Aorta (tissue), 5 donors: ENCODE measurements at regions not wholly inside any gene's neighbourhood (a gene's known extent, or its start where the extent isn't known, plus 50 kb on each side); places are given as distances from the start of the nearest gene placed in this dataset.

Source experiments
- ATAC-seq: fragments of 200-7000 bp; cut with Tn5 transposase; one replicate; pipeline ENCODE4 v1.9.1; 2022; ENCODE audit warnings: moderate library complexity; ENCODE audit not compliant: low FRiP score
- DNase-seq, 2 donors: peaks; one replicate each; pipeline ENCODE4 v3.0.0-alpha.2; 2020
- H3K27ac ChIP-seq, 2 donors: one replicate each; pipeline ENCODE4 v1.5.1; 2013; ENCODE audit warnings: low read length in 2 of 2, mild to moderate bottlenecking in 2 of 2, moderate library complexity in 2 of 2, control low read depth in 1 of 2, inconsistent platforms in 1 of 2, low read depth in 1 of 2
- H3K27me3 ChIP-seq, 2 donors: one replicate each; pipeline ENCODE4 v1.6.1; 2013; ENCODE audit warnings: control low read depth in 1 of 2, low read length in 1 of 2, mild to moderate bottlenecking in 1 of 2, moderate library complexity in 1 of 2; ENCODE audit not compliant: insufficient read depth in 2 of 2, control insufficient read depth in 1 of 2
- H3K36me3 ChIP-seq, 2 donors: one replicate each; pipeline ENCODE4 v1.6.1; 2013; ENCODE audit warnings: control low read depth in 1 of 2, low read length in 1 of 2, mild to moderate bottlenecking in 1 of 2; ENCODE audit not compliant: insufficient read depth in 2 of 2, control insufficient read depth in 1 of 2
- H3K4me1 ChIP-seq, 2 donors: one replicate each; pipeline ENCODE4 v1.6.1; 2013; ENCODE audit warnings: low read length in 2 of 2, control low read depth in 1 of 2, mild to moderate bottlenecking in 1 of 2, moderate library complexity in 1 of 2; ENCODE audit not compliant: insufficient read depth in 2 of 2, control insufficient read depth in 1 of 2
- H3K4me3 ChIP-seq, 2 donors: one replicate each; pipeline ENCODE4 v1.5.1; 2013; ENCODE audit warnings: low read length in 2 of 2, control low read depth in 1 of 2, mild to moderate bottlenecking in 1 of 2
- H3K9me3 ChIP-seq: one replicate; pipeline ENCODE4 v1.6.1; 2013; ENCODE audit warnings: mild to moderate bottlenecking, low read length; ENCODE audit not compliant: control insufficient read depth
- WGBS, 2 donors: extraction: QIAGEN DNeasy Blood & Tissue Kit; methylation state at CpG; one replicate each; pipeline ENCODE4 v1.1.7; 2013; 5-methylcytosine and 5-hydroxymethylcytosine counted together
- intact Hi-C, 2 donors: fragments of 100-400 bp; cut with DNase I; formaldehyde crosslinking; loops; one replicate each; pipeline versions ENCODE4 v1.14.2 to v1.15.0; 2022
- donor health status: healthy with polysubstance abuse.
- donor health status: Bipolar disorder and iron deficiency.
- donor health status: DM: no; HTN: no; CAD: no.
- donor health status: DM: no; HTN: no; CAD: no.
- donor health status: DM: yes; HTN: yes; CAD: no.

DNA sequence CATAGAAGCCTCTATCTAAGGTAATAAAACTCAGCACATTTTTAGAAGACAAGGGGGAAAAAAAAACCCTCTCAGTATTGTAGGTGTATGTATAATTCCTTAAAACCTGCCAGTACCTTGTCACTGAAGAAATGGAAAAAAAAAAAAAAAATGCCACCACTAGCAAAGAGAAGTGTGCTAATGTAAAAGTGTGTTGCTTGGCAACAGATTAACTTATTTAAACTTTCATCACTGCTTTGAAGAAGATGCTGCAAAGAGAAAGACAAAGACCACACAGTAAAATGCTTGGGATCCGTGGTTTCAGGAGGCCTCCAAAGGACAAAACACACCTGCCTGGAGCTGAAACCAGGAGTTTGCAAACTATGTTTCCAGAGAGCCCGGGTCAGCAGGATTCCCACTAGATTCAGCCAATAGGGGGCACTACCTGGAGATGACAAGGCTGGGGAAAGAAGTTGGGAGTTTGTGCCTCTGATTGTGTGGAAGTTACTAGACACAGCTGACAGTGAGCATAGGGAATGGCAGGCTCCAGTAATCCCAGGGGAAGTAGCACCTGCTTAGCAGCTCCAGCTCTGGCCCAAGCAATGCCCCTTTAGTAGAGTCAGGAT lies 169.1 kb upstream of the TRIB2 start:
- Histone ChIP-seq H3K27ac (no peak overlapping the region), H3K4me1 (peaks cover 0 to 4% of the 10 kb centered on the region in 2 donors), H3K9me3 (no peaks in the 10 kb centered on the region), H3K36me3 (no peaks in the 10 kb centered on the region), H3K27me3 (no peaks in the 10 kb centered on the region), H3K4me3 (no peak overlapping the region)
- DNase-seq: no peak
- no peak for ATAC-seq
- 91 to 93% methylated on average over 2 of the region's 2 CpGs for WGBS, 2 donors
- intact Hi-C loops: no loop called here

DNA sequence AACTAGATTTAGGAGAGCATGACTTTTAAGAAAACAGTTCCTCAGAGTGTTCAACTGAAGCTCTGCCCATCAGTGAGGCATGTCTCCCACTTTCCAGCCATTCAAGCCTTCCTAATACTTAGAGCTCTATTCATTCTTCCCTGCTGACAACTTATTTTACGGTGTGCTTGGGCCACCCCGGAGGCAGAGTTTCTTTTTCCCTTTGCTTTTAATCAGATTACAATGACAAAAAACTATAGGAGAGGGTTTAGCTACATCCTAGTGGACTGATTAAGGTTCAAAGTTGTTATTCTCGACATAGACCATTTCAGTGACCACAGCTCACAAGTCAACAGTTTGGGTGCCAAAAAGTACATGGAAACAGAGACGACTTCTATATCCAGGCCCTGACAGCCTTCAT lies 167.8 kb upstream of the TRIB2 start:
- intact Hi-C loops: no loop called here
- Histone ChIP-seq H3K27ac (peak overlapping the region; percentile 49 to 51), H3K4me1 (peaks cover 0 to 4% of the 10 kb centered on the region in 2 donors), H3K36me3 (no peaks in the 10 kb centered on the region), H3K4me3 (no peak overlapping the region), H3K27me3 (no peaks in the 10 kb centered on the region), H3K9me3 (no peaks in the 10 kb centered on the region)
- no peak for ATAC-seq
- 5 to 11% methylated on average over 4 of the region's 4 CpGs for WGBS, 2 donors
- DNase-seq: no peak

DNA sequence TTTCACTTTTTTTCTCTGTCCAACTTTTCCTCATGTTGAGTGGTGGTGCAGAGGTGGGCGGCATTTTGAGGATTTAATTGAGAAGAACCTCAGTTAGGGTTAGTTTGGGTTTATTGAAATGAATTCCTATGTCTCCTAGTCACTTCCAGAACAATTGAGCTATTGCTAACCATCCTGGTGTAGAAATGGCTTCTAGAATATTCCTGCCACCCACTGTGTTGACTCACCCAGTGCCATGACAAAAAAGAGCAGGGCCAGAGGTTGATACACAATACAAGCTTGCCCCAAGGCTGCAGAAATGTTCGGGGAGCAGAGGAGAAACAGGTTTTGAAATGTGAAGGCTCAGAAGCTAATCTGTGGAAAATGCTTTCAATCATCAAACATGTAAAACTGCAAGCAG lies 167.1 kb upstream of the TRIB2 start:
- intact Hi-C loops: loop anchor here in 1 of 2 donors (10.0 kb wide), 1 partner anchor 685 kb away; no protein-coding TSS in a partner anchor
- Histone ChIP-seq H3K27ac (peak overlapping the region in 1 of 2 donors; percentile 33), H3K9me3 (no peaks in the 10 kb centered on the region)

DNA sequence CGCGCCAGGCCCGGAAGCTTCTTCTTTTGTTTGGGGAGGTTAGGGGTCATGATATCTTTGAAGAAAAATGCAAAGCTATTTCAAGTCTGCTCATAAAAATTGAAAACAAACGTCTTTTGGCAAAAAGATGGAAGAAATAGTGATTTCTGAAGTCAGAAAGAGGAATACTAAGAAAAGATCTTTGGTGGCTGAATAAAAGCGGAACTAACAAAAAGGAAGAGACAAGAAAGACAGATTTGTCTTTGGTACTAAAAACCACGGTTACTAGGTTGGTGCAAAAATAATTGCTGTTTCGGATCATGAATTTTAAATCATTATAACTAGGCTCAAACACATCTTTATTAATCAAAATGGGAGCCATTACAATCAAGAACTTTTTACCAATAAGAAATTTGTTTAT lies 164.6 kb upstream of the TRIB2 start:
- intact Hi-C loops: loop anchor here in 1 of 2 donors (10.0 kb wide), 1 partner anchor 687 kb away; no protein-coding TSS in a partner anchor
- Histone ChIP-seq H3K9me3 (no peaks in the 10 kb centered on the region), H3K36me3 (peaks cover 0 to 1% of the 10 kb centered on the region in 2 donors), H3K4me3 (no peak overlapping the region), H3K27me3 (no peaks in the 10 kb centered on the region), H3K4me1 (peaks cover 7 to 14% of the 10 kb centered on the region in 2 donors), H3K27ac (no peak overlapping the region)
- no peak for DNase-seq
- ATAC-seq: no peak
- 93 to 97% methylated on average over 7 of the region's 7 CpGs for WGBS, 2 donors

More for the DNA sequence above, 167.1 kb upstream of the TRIB2 start:
- no peaks in the 10 kb centered on the region for H3K27me3 ChIP-seq
- no peaks in the 10 kb centered on the region for H3K36me3 ChIP-seq
- DNase-seq: no peak
- H3K4me3 ChIP-seq: no peak overlapping the region
- H3K4me1 ChIP-seq: peaks cover 0 to 4% of the 10 kb centered on the region in 2 donors
- ATAC-seq: no peak
- WGBS, 2 donors: 86 to 90% methylated on average over 2 of the region's 2 CpGs

DNA sequence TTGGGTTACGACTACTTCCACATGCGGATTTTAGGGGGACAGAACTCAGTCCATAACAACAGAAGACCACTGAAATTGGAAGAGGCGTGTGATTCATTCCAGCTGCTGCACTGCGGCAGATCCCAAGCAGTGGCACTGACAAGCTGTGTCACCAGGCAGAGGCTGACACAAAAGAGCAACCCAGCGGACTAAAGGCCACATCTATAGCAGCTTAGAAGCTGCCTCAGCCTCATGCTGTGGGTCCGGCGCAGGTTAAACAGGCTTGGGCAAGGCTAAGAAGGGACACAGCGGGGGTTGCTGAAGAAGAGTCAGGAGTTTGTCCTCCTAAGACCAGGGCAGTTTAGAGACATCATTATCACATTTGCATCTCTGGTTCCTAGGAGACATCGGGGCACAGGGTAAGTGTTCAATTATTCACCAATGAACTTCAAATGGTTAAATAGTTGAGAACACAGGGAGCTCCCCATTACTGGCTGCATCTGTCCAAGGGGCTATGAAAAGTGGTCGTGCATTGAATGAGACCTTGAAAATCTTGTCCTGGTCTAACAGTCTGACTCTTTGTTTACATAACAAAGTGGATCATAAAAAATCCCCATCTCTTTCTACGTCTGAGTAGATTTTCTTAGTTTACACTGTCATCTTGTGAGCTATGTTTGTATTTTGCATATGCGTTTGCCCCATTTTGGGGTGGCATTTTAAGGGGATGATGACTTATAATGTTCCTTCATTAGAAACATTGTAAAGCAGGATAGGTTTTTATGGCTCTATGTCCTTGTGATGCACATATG lies 162.3 kb upstream of the TRIB2 start:
- no peak for ATAC-seq
- DNase-seq: no peak
- peaks cover 0 to 1% of the 10 kb centered on the region in 2 donors for H3K36me3 ChIP-seq
- peaks cover 7 to 10% of the 10 kb centered on the region in 2 donors for H3K4me1 ChIP-seq
- no peak overlapping the region for H3K27ac ChIP-seq
- intact Hi-C loops: loop anchor here (5.0 to 10.0 kb wide), 3 partner anchors 158 to 690 kb away; partner anchors contain the start of gene TRIB2 (in 1 of the 2)
- WGBS, 2 donors: 79 to 82% methylated on average over 12 of the region's 12 CpGs
- no peaks in the 10 kb centered on the region for H3K9me3 ChIP-seq
- no peak overlapping the region for H3K4me3 ChIP-seq
- no peaks in the 10 kb centered on the region for H3K27me3 ChIP-seq

DNA sequence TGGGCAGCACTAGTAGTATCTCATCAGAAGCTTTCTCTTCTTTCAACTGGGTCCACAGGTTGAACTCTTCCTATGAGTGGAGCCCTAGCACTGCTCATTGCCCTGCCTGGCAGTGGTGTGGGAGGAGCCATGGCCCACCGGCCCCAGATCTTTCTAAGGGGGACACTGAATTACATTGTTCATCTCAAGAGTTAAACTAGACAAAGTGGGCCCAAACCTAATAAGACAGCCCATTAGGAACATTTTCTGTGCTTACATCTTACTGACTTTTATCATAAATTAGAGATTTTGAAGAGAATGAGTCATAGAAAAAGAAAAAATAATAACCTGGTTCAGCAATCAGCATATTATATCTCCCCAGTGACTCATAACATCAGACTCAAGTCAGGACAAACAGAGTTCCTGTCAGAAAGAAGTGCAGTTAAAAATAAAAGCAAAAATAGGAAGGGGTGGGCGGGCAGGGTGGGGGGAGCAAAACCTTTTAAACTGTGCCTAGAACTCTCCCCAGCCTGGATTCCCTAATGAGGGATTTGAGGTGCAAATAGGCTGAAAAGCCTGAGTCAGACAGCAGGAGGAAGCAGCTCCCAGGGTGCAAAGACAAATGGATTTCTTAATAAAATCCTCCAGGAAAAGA lies 161.6 kb upstream of the TRIB2 start:
- ATAC-seq (peak; percentile 76), DNase-seq (no peak)
- intact Hi-C loops: loop anchor here (5.0 to 10.0 kb wide), 3 partner anchors 157 to 690 kb away; partner anchors contain the start of gene TRIB2 (in 1 of the 2)
- Histone ChIP-seq H3K27me3 (no peaks in the 10 kb centered on the region), H3K4me3 (no peak overlapping the region), H3K36me3 (peaks cover 0 to 1% of the 10 kb centered on the region in 2 donors), H3K9me3 (no peaks in the 10 kb centered on the region), H3K27ac (no peak overlapping the region), H3K4me1 (peaks cover 7 to 10% of the 10 kb centered on the region in 2 donors)
- 6 to 7% methylated on average over 2 of the region's 2 CpGs for WGBS, 2 donors

DNA sequence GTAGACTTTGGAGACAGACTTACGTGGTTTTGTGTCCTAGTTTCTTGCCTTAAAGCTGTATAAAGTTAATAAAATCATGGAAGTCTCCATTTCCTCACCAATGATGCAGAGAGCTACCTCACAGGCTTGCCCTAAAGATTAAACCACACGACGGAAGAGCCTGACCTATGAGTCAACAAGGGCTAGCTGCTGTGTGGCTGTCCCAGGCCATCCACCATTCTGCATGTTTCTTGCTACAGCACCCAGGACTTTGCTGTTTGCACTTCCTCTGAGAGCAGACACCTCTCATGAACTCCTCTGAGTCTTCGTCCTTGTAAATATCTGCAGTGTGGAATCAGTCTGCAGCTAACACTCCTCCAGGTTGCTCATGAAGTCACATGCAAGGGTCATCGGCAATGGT lies 160.0 kb upstream of the TRIB2 start:
- no peaks in the 10 kb centered on the region for H3K9me3 ChIP-seq
- ATAC-seq: no peak
- no peak overlapping the region for H3K4me3 ChIP-seq
- peaks cover 0 to 1% of the 10 kb centered on the region in 2 donors for H3K36me3 ChIP-seq
- WGBS, 2 donors: 89 to 95% methylated on average over 5 of the region's 5 CpGs
- intact Hi-C loops: loop anchor here (5.0 to 10.0 kb wide), 3 partner anchors 156 to 692 kb away; partner anchors contain the start of gene TRIB2 (in 1 of the 2)
- no peaks in the 10 kb centered on the region for H3K27me3 ChIP-seq
- no peak overlapping the region for H3K27ac ChIP-seq
- peaks cover 7 to 10% of the 10 kb centered on the region in 2 donors for H3K4me1 ChIP-seq
- DNase-seq: no peak

DNA sequence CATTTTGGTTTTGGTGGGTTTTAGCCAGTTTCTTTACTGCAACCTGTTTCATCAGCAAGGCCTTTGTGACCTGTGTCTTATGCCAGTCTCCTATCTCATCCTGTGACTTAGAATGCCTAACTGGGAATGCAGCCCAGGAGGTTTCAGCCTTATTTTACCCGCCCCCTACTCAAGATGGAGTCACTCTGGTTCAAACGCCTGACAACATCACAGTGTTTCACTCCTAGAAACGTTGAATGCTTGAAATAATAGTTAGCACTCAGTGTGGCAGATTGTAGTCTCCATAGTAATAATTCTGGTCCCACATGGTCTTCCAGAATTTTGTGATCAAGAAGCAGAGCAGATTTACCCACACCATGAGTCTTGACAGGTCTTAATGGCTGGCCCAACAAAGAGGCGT lies 159.0 kb upstream of the TRIB2 start:
- ATAC-seq (no peak), DNase-seq (no peak)
- intact Hi-C loops: loop anchor here (5.0 to 10.0 kb wide), 3 partner anchors 155 to 693 kb away; partner anchors contain the start of gene TRIB2 (in 1 of the 2)
- H3K27ac ChIP-seq: no peak overlapping the region
- H3K27me3 ChIP-seq: no peaks in the 10 kb centered on the region
- no peaks in the 10 kb centered on the region for H3K9me3 ChIP-seq
- H3K4me1 ChIP-seq: peaks cover 7 to 10% of the 10 kb centered on the region in 2 donors
- H3K36me3 ChIP-seq: peaks cover 0 to 1% of the 10 kb centered on the region in 2 donors
- 95 to 96% methylated on average over 4 of the region's 4 CpGs for WGBS, 2 donors
- H3K4me3 ChIP-seq: no peak overlapping the region
